Transverse colon (tissue), 4 donors: ENCODE measurements at regions not wholly inside any gene's neighbourhood (a gene's known extent, or its start where the extent isn't known, plus 50 kb on each side); places are given as distances from the start of the nearest gene placed in this dataset.
"Not testable (repeated sequence)": the region's sequence is repeated elsewhere in the genome, so short reads cannot be mapped to it uniquely, and the experiment has no call there.

Experiments
- DNase-seq: peaks from one replicate; pipeline ENCODE4 v3.0.0-alpha.2; 2019
- H3K27ac ChIP-seq, 4 donors: fragments of 200-600 bp; sonication (generic); 2 replicates each; pipeline ENCODE4 v1.5.1; 2016 to 2018; ENCODE audit warnings: inconsistent platforms in 4 of 4
- H3K27me3 ChIP-seq: fragments of 200-600 bp; sonication (generic); 2 replicates; pipeline ENCODE4 v1.5.1; 2017; ENCODE audit warnings: inconsistent platforms
- H3K36me3 ChIP-seq, 4 donors: fragments of 200-600 bp; sonication (generic); 2 replicates each; pipeline ENCODE4 v1.5.1; 2017 to 2019; ENCODE audit warnings: inconsistent platforms in 4 of 4
- H3K4me1 ChIP-seq, 4 donors: fragments of 200-600 bp; sonication (generic); 2 replicates each; pipeline ENCODE4 v1.5.1; 2017 to 2020; ENCODE audit warnings: inconsistent platforms in 4 of 4
- H3K4me3 ChIP-seq, 4 donors: fragments of 200-600 bp; sonication (generic); 1 replicate in 1 of 4; 2 replicates in 3 of 4; pipeline versions ENCODE4 v1.5.1 to v1.6.1; 2017 to 2019; ENCODE audit warnings: inconsistent platforms in 4 of 4
- H3K9me3 ChIP-seq, 2 donors: fragments of 200-600 bp; sonication (generic); 2 replicates each; pipeline ENCODE4 v1.5.1; 2017 to 2019; ENCODE audit warnings: inconsistent platforms in 2 of 2
- EP300 ChIP-seq: sonication (generic); formaldehyde crosslinking; IDR thresholded peaks from one replicate; pipeline ENCODE4 v1.6.1; 2017; ENCODE audit warnings: antibody characterized with exemption, low read depth
- POLR2A ChIP-seq: fragments of 450-650 bp; IDR thresholded peaks from one replicate; pipeline ENCODE4 v1.6.1; 2016; ENCODE audit warnings: antibody characterized with exemption, mild to moderate bottlenecking, moderate library complexity
- POLR2AphosphoS5 ChIP-seq, 3 donors: sonication (generic); formaldehyde crosslinking; IDR thresholded peaks; one replicate each; pipeline ENCODE4 v1.6.1; 2016; ENCODE audit warnings: antibody characterized with exemption in 3 of 3
- WGBS, 2 donors: methylation state at CpG; one replicate each; pipeline ENCODE4 v1.1.5; 2018; ENCODE audit warnings: low coverage in 1 of 2; 5-methylcytosine and 5-hydroxymethylcytosine counted together
- in situ Hi-C, 4 donors: fragments of 200-750 bp; cut with MboI; loops; one replicate each; pipeline versions ENCODE4 v1.15.0 to v1.15.1; 2017; ENCODE audit warnings: low sequenced_read_pairs in 3 of 4, low pct_ligation_motif_present in 1 of 4, low pct_unique_long_range_greater_than_20kb in 1 of 4
- intact Hi-C: fragments of 100-400 bp; cut with DNase I; formaldehyde crosslinking; loops from one replicate; pipeline ENCODE4 v1.15.1; 2023; ENCODE audit warnings: low total_unique reads
- TF ChIP-seq, protein P1 (sequence below), 5 experiments: fragments of 200-600 bp in 3 of 5; fragments of 450-650 bp in 2 of 5; sonication (generic) in 3 of 5; IDR thresholded peaks; 1 replicate in 2 of 5; 2 replicates in 3 of 5; pipeline ENCODE4 v1.5.1; 2016 to 2017; ENCODE audit warnings: antibody characterized with exemption in 5 of 5, inconsistent platforms in 3 of 5, mild to moderate bottlenecking in 2 of 5, moderate library complexity in 1 of 5

DNA sequence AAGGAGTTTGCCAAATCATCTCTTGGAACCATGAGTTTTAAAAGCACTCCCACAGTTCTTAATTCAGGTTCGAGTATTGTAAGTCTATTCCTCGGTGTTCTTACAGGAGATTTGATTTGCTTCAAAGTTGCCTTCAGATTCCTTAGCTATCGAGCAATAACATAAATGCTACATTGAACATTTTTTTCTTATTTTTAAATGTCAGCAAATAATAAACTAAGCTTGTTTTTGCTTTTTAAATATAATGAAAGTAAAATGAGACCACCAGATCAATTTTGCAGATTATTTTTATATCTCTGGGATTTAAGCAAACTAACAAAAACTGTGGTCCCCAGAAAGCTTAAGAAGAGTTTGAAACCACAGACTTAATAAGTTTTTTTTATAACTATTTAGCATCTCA lies 195.5 kb downstream of the LNPK start:
- in situ Hi-C loops: no loop called here

DNA sequence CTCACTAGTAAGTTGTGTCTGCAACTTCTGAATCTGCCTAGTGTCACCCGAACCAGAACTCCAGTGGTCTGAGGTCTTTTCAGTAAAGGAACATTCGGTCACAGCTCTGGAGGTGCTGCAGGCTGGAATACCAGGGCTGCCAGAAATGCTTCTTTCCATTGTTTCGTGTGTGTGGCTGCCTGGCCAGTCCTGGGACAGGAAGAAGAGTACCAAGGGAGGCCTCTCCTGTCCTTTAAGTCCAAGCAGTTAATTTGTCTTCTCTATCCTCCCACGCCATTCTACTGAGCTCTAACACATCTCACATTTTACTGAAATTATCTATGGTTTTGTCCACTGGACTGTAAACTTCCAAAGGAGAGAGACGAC lies 196.0 kb downstream of the LNPK start:
- Histone ChIP-seq H3K4me1 (peaks cover 0 to 16% (median 8%) of the 10 kb centered on the region in 4 donors), H3K4me3 (no peak overlapping the region), H3K9me3 (no peaks in the 10 kb centered on the region), H3K36me3 (no peaks in the 10 kb centered on the region), H3K27ac (no peak overlapping the region), H3K27me3 (no peaks in the 10 kb centered on the region)
- 49 to 63% methylated on average over 4 to 5 of the region's 5 CpGs for WGBS, 2 donors
- no peak for TF ChIP-seq POLR2A
- TF ChIP-seq, protein P1, sequence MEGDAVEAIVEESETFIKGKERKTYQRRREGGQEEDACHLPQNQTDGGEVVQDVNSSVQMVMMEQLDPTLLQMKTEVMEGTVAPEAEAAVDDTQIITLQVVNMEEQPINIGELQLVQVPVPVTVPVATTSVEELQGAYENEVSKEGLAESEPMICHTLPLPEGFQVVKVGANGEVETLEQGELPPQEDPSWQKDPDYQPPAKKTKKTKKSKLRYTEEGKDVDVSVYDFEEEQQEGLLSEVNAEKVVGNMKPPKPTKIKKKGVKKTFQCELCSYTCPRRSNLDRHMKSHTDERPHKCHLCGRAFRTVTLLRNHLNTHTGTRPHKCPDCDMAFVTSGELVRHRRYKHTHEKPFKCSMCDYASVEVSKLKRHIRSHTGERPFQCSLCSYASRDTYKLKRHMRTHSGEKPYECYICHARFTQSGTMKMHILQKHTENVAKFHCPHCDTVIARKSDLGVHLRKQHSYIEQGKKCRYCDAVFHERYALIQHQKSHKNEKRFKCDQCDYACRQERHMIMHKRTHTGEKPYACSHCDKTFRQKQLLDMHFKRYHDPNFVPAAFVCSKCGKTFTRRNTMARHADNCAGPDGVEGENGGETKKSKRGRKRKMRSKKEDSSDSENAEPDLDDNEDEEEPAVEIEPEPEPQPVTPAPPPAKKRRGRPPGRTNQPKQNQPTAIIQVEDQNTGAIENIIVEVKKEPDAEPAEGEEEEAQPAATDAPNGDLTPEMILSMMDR (IDR thresholded peaks at IDR 0.05): no peak
- no peak for TF ChIP-seq POLR2AphosphoS5 (IDR thresholded peaks at IDR 0.05)
- in situ Hi-C loops (no loop called here), intact Hi-C loops (no loop called here)
- DNase-seq: no peak

More for the DNA sequence above, 195.5 kb downstream of the LNPK start:
- Histone ChIP-seq H3K4me3 (no peak overlapping the region), H3K27me3 (no peaks in the 10 kb centered on the region), H3K36me3 (no peaks in the 10 kb centered on the region), H3K9me3 (no peaks in the 10 kb centered on the region), H3K4me1 (peaks cover 0 to 16% (median 8%) of the 10 kb centered on the region in 4 donors), H3K27ac (no peak overlapping the region)
- 16 to 75% methylated on average over 3 of the region's 3 CpGs for WGBS, 2 donors
- TF ChIP-seq EP300 (no peak), POLR2AphosphoS5 (IDR thresholded peaks at IDR 0.05) (no peak), POLR2A (no peak)
- TF ChIP-seq, protein P1 (IDR thresholded peaks at IDR 0.05): no peak
- intact Hi-C loops: no loop called here
- DNase-seq: no peak

DNA sequence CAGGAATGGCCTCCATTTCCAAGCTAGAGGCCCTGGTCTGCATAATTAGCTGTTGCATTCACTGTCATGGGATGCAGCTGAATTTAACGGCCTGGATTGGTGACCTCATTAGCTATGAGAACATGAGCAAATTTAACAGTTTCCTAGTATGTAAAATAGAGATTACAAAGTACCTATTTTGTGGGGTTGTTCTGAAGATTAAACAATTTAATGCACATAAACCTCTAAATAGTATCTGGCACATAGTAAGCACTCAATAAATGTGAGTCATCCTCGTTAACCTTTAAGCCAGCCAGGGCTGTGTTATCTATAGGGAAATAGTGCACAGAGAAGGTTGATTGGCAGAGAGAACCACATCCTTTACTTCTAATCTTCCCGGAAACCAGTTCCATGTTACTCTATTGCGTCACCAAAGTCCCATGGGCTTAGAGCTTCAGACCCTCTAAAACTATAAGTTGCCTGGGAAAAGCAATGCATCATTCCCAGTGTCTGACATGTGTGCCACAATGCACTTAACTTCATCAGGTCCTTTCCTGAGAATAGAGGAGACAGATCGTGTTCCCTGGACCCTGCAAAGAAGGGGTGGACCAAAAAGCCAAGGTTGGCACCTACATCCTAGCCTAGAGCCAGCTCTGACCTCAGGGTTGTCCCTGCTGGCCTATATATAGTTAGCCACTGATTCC lies 196.5 kb downstream of the LNPK start:
- H3K4me1 ChIP-seq: peaks cover 0 to 16% (median 8%) of the 10 kb centered on the region in 4 donors
- intact Hi-C loops (no loop called here), in situ Hi-C loops (no loop called here)
- DNase-seq: no peak
- no peaks in the 10 kb centered on the region for H3K9me3 ChIP-seq
- TF ChIP-seq, protein P1 (IDR thresholded peaks at IDR 0.05): no peak
- no peak for TF ChIP-seq POLR2A
- no peak for TF ChIP-seq EP300
- no peak for TF ChIP-seq POLR2AphosphoS5 (IDR thresholded peaks at IDR 0.05)
- H3K27me3 ChIP-seq: no peaks in the 10 kb centered on the region
- WGBS, 2 donors: 45 to 54% methylated on average over 4 to 5 of the region's 5 CpGs
- no peak overlapping the region for H3K4me3 ChIP-seq
- H3K27ac ChIP-seq: no peak overlapping the region
- H3K36me3 ChIP-seq: no peaks in the 10 kb centered on the region

DNA sequence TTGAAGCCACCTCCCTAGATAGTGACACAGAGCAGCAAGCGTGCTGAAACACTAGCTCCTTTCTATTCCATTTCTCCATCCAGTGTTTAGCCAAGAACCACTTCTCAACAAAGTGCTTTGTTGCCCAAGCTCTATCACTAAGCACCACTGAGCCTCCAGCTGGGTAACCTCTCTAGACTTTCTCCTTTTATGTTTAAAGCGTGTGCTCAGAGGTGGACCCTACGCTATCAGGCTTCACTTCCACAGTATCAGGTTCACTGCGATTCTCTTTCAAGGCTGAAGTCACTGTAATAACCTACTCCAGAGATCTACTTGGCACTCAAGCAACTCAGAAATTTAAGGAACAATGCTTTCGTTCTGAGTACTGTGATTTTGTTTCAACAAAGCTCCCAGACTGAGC lies 197.9 kb downstream of the LNPK start:
- TF ChIP-seq POLR2AphosphoS5 (IDR thresholded peaks at IDR 0.05) (no peak), POLR2A (no peak), EP300 (no peak)
- TF ChIP-seq, protein P1 (IDR thresholded peaks at IDR 0.05): no peak
- Histone ChIP-seq H3K9me3 (no peaks in the 10 kb centered on the region), H3K27ac (no peak overlapping the region), H3K36me3 (no peaks in the 10 kb centered on the region), H3K4me1 (peaks cover 0 to 16% (median 8%) of the 10 kb centered on the region in 4 donors), H3K4me3 (no peak overlapping the region), H3K27me3 (no peaks in the 10 kb centered on the region)
- intact Hi-C loops (no loop called here), in situ Hi-C loops (no loop called here)
- no peak for DNase-seq
- WGBS, 2 donors: 81 to 91% methylated on average over 5 of the region's 5 CpGs

DNA sequence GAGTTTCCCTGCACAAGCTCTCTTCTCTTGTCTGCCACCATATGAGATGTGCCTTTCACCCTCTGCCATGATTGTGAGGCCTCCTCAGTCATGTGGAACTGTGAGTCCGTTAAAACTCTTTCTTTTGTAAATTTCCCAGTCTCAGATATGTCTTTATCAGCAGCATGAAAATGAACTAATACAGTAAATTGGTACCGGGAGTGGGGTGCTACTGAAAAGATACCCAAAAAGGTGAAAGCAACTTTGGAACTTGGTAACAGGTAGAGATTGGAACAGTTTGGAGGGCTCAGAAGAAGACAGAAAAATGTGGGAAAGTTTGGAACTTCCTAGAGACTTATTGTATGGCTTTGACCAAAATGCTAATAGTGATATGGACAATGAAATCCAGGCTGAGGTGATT lies 205.6 kb downstream of the LNPK start:
- WGBS, 2 donors: 80 to 91% methylated on average over 1 to 2 of the region's 2 CpGs
- H3K4me3 ChIP-seq, H3K27ac ChIP-seq, in situ Hi-C loops, H3K4me1 ChIP-seq, H3K27me3 ChIP-seq, H3K36me3 ChIP-seq, DNase-seq, intact Hi-C loops: not testable (repeated sequence)
- H3K9me3 ChIP-seq: peaks cover 9 to 17% of the 10 kb centered on the region in 2 donors
